ENCODE measurements at regions not wholly inside any gene's neighbourhood (a gene's known extent, or its start where the extent isn't known, plus 50 kb on each side); places are given as distances from the start of the nearest gene placed in this dataset.

- TF ChIP-seq SIN3A (conservative IDR thresholded peaks at IDR 0.05 in 1 of 2, IDR thresholded peaks at IDR 0.05 in 1 of 2; ENCODE audit: low read depth in 1 of 2, low read length in 2 of 2) (no peak), SIX5 (IDR thresholded peaks at IDR 0.05; ENCODE audit: low read depth, low read length) (no peak)
These were observed 507.7 kb downstream of the EPM2A start (continued) for GRCh38 chr6:145227593-145227992.

Data from H1 (cell line).